Neural crest cell (in vitro differentiated cells): ENCODE measurements at regions not wholly inside any gene's neighbourhood (a gene's known extent, or its start where the extent isn't known, plus 50 kb on each side); places are given as distances from the start of the nearest gene placed in this dataset.

ENCODE experiments used
- DNase-seq: peaks from one replicate; pipeline ENCODE4 v3.0.0; 2021; ENCODE audit warnings: low read depth, mixed read lengths, low spot score
- H3K27ac Mint-ChIP-seq: one replicate; pipeline ENCODE4 v1.8.0; 2021; ENCODE audit warnings: mild to moderate bottlenecking, mixed read lengths; ENCODE audit not compliant: unreplicated experiment
- H3K27me3 Mint-ChIP-seq: 2 replicates; pipeline ENCODE4 v1.8.0; 2021; ENCODE audit warnings: low read depth, mild to moderate bottlenecking, mixed read lengths
- H3K36me3 Mint-ChIP-seq: 2 replicates; pipeline ENCODE4 v1.8.0; 2021; ENCODE audit warnings: low read depth, mild to moderate bottlenecking, mixed read lengths
- H3K4me1 Mint-ChIP-seq: 2 replicates; pipeline ENCODE4 v1.8.0; 2021; ENCODE audit warnings: mixed read lengths
- H3K4me3 Mint-ChIP-seq: one replicate; pipeline ENCODE4 v1.8.0; 2021; ENCODE audit warnings: mild to moderate bottlenecking, mixed read lengths
- H3K9me3 Mint-ChIP-seq: 2 replicates; pipeline ENCODE4 v1.8.0; 2021; ENCODE audit warnings: mixed read lengths
- TF ChIP-seq, protein P1 (sequence below): fragments of 200-600 bp; sonication (generic); conservative IDR thresholded peaks from 2 replicates; pipeline ENCODE4 v1.5.0; 2021; ENCODE audit warnings: antibody characterized with exemption, mild to moderate bottlenecking

DNA sequence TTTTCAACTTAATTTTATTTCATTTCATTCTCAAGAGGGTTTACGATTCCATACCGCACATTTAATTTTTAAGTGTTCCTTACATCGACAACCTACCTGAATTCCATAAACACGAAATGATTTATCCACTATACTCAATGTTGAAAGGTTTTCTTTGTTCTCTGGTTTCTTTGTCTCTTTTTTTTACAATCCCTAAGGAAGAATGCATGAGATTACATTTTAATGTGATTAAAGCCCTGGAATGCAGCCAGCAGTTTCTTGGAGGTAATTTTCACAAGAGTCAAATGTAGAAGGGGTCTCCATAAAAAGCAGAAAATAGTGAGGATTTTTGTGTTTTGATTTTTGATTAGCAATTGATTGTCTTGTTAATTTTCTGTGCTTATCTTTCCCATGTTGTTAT lies 59.2 kb upstream of the ADCY1 start:
- Mint-ChIP-seq H3K4me3 (no peak overlapping the region), H3K27ac (no peak overlapping the region), H3K9me3 (peaks cover 10% of the 10 kb centered on the region), H3K4me1 (peaks cover 8% of the 10 kb centered on the region), H3K36me3 (peaks cover 3% of the 10 kb centered on the region), H3K27me3 (no peaks in the 10 kb centered on the region)
- TF ChIP-seq, protein P1, sequence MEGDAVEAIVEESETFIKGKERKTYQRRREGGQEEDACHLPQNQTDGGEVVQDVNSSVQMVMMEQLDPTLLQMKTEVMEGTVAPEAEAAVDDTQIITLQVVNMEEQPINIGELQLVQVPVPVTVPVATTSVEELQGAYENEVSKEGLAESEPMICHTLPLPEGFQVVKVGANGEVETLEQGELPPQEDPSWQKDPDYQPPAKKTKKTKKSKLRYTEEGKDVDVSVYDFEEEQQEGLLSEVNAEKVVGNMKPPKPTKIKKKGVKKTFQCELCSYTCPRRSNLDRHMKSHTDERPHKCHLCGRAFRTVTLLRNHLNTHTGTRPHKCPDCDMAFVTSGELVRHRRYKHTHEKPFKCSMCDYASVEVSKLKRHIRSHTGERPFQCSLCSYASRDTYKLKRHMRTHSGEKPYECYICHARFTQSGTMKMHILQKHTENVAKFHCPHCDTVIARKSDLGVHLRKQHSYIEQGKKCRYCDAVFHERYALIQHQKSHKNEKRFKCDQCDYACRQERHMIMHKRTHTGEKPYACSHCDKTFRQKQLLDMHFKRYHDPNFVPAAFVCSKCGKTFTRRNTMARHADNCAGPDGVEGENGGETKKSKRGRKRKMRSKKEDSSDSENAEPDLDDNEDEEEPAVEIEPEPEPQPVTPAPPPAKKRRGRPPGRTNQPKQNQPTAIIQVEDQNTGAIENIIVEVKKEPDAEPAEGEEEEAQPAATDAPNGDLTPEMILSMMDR, result no peak
- DNase-seq, result no peak

DNA sequence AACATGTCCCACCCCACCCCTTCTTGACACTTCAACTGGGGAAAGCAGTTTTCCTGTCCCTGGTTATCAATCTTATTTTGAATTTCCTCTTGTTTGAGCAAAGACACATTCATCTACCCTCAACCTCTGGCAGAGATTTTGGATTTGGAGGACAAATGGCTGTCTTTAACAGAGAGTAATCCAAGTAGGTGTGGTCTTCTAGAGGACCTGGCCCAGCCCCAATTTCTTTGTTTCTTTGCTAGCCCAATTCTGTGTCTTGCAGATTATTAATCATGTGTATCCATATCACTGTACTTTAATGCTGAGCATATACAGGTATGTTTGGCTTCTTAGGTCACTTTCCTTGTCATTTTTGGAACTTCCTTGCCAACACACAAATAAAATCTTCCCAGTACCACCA lies 58.8 kb upstream of the ADCY1 start:
- DNase-seq, result no peak
- Mint-ChIP-seq H3K36me3 (peaks cover 3% of the 10 kb centered on the region), H3K4me3 (no peak overlapping the region), H3K27me3 (no peaks in the 10 kb centered on the region), H3K27ac (no peak overlapping the region), H3K9me3 (peaks cover 10% of the 10 kb centered on the region), H3K4me1 (peaks cover 8% of the 10 kb centered on the region)
- TF ChIP-seq, protein P1, result no peak
